ENCODE measurements at regions not wholly inside any gene's neighbourhood (a gene's known extent, or its start where the extent isn't known, plus 50 kb on each side); places are given as distances from the start of the nearest gene placed in this dataset. TPM values are rescaled to one million over a fixed set of nuclear protein-coding genes. Genes with fewer than 3 reads are reported as not detected.

- TF ChIP-seq CTCF (IDR thresholded peaks at IDR 0.05) = no peak
- no peak for TF ChIP-seq POLR2A (IDR thresholded peaks at IDR 0.05)
- Histone ChIP-seq H3K27me3 (no peaks in the 10 kb centered on the region), H3K4me3 (replicated peaks in 1 of 3) (no peak overlapping the region), H3K27ac (no peak overlapping the region), H3K4me1 (peaks cover 0 to 2% of the 10 kb centered on the region in 2 donors), H3K36me3 (no peaks in the 10 kb centered on the region), H3K9me3 (no peaks in the 10 kb centered on the region)
- WGBS, 2 donors = 70 to 72% methylated on average over 3 of the region's 3 CpGs
- no peak for DNase-seq
- intact Hi-C loops (cut with DNase I) = no loop called here
Observed at GRCh38 chr1:219666242-219666641, 53.3 kb upstream of the ZC3H11B start.

GRCh38 chr1:219665089-219665488 is 52.2 kb upstream of the ZC3H11B start:
- H3K4me1 ChIP-seq = peaks cover 0 to 8% of the 10 kb centered on the region in 2 donors
- no peaks in the 10 kb centered on the region for H3K9me3 ChIP-seq
- H3K27me3 ChIP-seq = no peaks in the 10 kb centered on the region
- 94 to 96% methylated on average over 1 of the region's 1 CpG for WGBS, 2 donors
- intact Hi-C loops (cut with DNase I) = no loop called here
- H3K27ac ChIP-seq = no peak overlapping the region
- H3K36me3 ChIP-seq = no peaks in the 10 kb centered on the region
- no peak overlapping the region for H3K4me3 ChIP-seq (replicated peaks in 1 of 3)
- TF ChIP-seq POLR2A (IDR thresholded peaks at IDR 0.05) = no peak
- TF ChIP-seq CTCF (IDR thresholded peaks at IDR 0.05) = no peak
- no peak for DNase-seq

- 84 to 87% methylated on average over 4 of the region's 4 CpGs for WGBS, 2 donors
- peaks cover 0 to 8% of the 10 kb centered on the region in 2 donors for H3K4me1 ChIP-seq
- H3K27ac ChIP-seq = no peak overlapping the region
- no peak for DNase-seq
- TF ChIP-seq POLR2A (IDR thresholded peaks at IDR 0.05) (no peak), CTCF (IDR thresholded peaks at IDR 0.05) (no peak)
- no peaks in the 10 kb centered on the region for H3K27me3 ChIP-seq
- no peak overlapping the region for H3K4me3 ChIP-seq (replicated peaks in 1 of 3)
- no peaks in the 10 kb centered on the region for H3K9me3 ChIP-seq
- H3K36me3 ChIP-seq = no peaks in the 10 kb centered on the region
- intact Hi-C loops (cut with DNase I) = no loop called here
Observed at GRCh38 chr1:219664310-219665029, 51.6 kb upstream of the ZC3H11B start.

Small RNA genes lying in the stretch of these regions (small RNA-seq; reads per million reads assigned to genes)
- gene RNA5SP76 = not detected

Data from thyroid gland (tissue), 4 donors.